GM12875 (cell line): ENCODE measurements at regions not wholly inside any gene's neighbourhood (a gene's known extent, or its start where the extent isn't known, plus 50 kb on each side); places are given as distances from the start of the nearest gene placed in this dataset.

ENCODE experiments used
- H3K4me3 ChIP-seq: one replicate; pipeline ENCODE4 v1.5.1; 2011; ENCODE audit warnings: low read depth, low read length, control low read depth
- TF ChIP-seq, protein P1 (sequence below): IDR thresholded peaks from 2 replicates; pipeline ENCODE4 v1.5.1; 2011; ENCODE audit warnings: low read depth, mild to moderate bottlenecking, control low read depth, inconsistent platforms, low read length, moderate library complexity, borderline replicate concordance; ENCODE audit not compliant: insufficient read depth

DNA sequence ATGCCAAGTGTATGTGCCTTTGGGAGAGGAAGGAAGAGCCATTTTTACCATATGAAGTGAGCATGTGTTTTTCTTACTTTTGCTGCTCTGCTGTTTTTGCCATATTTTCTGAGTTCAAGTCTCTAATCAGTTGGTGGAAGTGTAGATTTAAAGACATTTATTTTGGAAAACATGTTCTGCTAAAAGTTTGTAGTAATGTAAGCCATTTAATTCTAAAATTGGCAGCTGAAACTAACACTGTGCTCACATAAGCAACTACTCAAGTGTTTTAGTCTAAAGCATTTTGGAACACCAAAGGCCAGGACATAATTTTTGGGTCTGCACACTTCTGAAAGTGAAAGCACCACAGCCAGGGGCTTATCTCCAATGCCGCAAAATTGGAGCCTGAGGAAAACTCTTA is 363.4 kb upstream of the ZNF608 start:
- TF ChIP-seq, protein P1, sequence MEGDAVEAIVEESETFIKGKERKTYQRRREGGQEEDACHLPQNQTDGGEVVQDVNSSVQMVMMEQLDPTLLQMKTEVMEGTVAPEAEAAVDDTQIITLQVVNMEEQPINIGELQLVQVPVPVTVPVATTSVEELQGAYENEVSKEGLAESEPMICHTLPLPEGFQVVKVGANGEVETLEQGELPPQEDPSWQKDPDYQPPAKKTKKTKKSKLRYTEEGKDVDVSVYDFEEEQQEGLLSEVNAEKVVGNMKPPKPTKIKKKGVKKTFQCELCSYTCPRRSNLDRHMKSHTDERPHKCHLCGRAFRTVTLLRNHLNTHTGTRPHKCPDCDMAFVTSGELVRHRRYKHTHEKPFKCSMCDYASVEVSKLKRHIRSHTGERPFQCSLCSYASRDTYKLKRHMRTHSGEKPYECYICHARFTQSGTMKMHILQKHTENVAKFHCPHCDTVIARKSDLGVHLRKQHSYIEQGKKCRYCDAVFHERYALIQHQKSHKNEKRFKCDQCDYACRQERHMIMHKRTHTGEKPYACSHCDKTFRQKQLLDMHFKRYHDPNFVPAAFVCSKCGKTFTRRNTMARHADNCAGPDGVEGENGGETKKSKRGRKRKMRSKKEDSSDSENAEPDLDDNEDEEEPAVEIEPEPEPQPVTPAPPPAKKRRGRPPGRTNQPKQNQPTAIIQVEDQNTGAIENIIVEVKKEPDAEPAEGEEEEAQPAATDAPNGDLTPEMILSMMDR: no peak

DNA sequence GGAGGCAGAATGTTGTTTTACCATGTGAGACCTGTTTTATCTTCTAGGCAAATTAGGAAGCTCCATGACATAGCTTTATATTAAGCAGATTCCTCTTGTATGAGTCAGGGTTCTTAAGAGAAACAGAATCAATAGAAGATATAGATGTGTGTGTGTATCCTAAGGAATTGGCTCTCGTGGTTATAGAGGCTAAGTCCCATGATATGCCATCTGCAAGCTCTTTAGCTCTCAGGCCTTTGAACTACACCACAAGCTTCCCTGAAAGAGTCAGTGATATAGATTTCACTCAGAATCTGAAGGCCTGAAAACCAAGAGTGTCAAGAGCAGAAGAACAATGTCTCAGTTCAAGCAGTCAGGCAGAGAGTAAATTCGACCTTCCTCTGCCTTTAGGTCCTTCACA is 365.8 kb upstream of the ZNF608 start:
- TF ChIP-seq, protein P1: no peak

More for the DNA sequence above, 363.4 kb upstream of the ZNF608 start:
- no peak overlapping the region for H3K4me3 ChIP-seq

DNA sequence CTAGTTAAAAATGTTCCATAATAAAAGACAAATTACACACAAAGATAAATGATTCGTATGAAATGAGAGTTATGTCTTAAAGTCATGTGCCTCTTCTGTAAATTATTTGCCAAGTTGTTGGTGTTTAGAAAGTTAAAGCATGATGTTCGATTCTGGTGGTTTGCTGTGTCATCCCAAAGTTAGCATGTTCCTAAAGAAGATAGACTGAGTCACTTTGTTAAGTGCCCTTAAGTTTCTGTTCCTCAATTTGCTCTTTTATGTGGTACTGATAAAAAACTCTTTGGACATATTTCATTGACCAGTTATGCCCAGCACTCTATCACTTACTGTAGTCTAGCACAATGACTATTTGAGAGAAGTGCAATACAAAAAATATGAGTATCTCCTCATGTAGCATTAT is 366.9 kb upstream of the ZNF608 start:
- TF ChIP-seq, protein P1: no peak

More for the DNA sequence above, 365.8 kb upstream of the ZNF608 start:
- H3K4me3 ChIP-seq: no peak overlapping the region

DNA sequence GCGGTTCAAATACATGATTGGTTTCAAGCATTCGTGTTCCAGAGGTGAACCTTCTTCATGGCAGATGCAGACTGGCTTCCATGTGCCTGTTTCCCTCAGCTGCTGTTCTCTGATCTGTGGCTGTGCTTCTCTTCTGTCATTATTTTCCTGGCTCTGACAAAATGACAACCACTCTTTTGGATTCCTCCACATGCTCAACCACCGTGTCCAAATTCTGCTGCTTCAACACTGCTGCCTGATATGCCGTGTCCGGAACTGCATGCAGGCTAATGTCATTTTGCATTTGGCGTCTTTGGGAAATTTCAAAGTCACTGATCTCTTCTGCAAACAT is 368.7 kb upstream of the ZNF608 start:
- TF ChIP-seq, protein P1: no peak
- H3K4me3 ChIP-seq: no peak overlapping the region

More for the DNA sequence above, 366.9 kb upstream of the ZNF608 start:
- H3K4me3 ChIP-seq: no peak overlapping the region

DNA sequence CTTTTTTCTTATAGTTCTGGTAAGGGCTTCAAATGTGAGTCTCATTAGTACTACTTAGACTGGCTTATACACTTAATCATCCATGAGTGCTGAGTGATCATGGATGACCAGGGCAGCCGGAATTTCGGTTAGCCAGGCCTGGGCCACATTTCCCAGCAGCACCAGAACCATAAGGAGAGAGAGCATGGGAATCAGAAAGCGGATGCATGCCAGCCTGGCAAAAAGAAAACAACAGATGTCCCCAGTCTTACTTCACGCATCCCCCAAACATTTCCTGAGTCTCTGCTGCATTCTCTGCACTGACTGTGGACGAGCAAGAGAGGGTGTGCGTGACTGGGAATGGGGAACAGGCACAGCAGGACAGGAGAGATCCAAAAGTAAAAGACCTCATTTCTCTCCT is 371.1 kb upstream of the ZNF608 start:
- TF ChIP-seq, protein P1: no peak
- H3K4me3 ChIP-seq: no peak overlapping the region

DNA sequence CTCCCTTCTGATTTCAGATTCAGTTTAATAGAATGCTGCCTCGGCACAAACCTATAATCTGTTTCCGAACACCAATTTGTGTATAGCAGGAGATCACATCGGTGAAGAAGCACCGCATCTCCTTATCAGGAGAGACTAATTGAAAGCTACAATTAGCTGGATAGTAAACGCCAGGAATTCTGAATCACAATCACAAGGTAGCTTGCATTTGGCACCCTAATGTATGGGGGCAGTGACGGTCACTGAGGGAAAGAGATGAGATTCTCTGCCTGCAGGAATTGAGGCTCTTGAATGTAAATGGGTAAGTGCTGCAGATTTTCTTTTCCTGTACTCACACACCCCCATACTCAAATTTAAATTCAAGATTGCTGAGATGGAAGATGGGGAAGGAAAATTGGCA is 373.6 kb upstream of the ZNF608 start:
- TF ChIP-seq, protein P1: no peak
- H3K4me3 ChIP-seq: no peak overlapping the region

DNA sequence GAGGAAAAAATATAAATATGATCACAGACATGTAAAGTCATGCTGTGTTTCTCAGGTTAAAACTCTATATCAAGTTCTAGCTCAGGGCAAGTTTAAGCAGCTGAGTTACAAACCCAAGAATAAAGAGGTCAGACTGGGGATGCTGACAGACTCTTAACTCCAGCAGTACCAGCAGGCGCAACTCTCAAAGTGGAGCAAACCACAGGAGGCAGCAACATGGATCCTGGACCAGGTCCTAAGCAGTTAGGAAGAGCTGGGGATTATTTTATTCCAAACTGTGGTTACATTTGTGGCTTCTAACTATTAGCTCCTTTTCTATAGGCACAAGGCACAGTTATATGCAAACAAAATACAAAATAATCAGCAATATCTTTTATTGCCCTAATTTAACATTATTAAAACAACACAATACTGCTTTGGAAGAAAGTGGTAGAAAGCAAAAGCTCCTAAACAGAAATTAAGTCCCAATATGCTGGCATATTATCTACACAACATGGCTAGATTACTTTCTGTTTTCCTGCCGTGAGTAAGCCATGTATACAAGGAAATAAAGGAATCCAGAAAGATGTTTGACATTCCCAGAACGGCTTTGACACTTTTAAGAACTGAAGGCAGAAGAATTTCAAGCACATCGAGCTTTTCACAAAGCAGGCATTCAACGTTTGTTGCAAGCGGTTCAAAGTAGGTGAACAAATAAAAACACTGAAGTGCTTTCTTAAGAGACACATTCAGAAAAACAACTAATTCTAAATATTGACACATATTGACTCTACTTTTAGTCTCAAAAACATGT is 378.8 kb upstream of the ZNF608 start:
- TF ChIP-seq, protein P1: no peak
- H3K4me3 ChIP-seq: no peak overlapping the region
